HL-60 (cell line): ENCODE measurements at regions not wholly inside any gene's neighbourhood (a gene's known extent, or its start where the extent isn't known, plus 50 kb on each side); places are given as distances from the start of the nearest gene placed in this dataset.

Experiments used
- CTCF ChIP-seq: IDR thresholded peaks from one replicate; pipeline ENCODE4 v1.5.1; 2011; ENCODE audit warnings: low read length, control low read depth, inconsistent platforms; ENCODE audit not compliant: insufficient read depth
- GABPA ChIP-seq: IDR thresholded peaks from 2 replicates; pipeline ENCODE4 v1.6.1; 2012; ENCODE audit warnings: low read depth
- POLR2AphosphoS5 ChIP-seq: IDR thresholded peaks from 2 replicates; pipeline ENCODE4 v1.6.1; 2012; ENCODE audit warnings: low read depth
- REST ChIP-seq: IDR thresholded peaks from 2 replicates; pipeline ENCODE4 v1.6.1; 2012; ENCODE audit warnings: low read depth; ENCODE audit not compliant: insufficient replicate concordance
- SPI1 ChIP-seq: IDR thresholded peaks from 2 replicates; pipeline ENCODE4 v1.6.1; 2012; ENCODE audit warnings: low read depth, mild to moderate bottlenecking, borderline replicate concordance

- no peak for TF ChIP-seq CTCF
- TF ChIP-seq POLR2AphosphoS5, result no peak
- TF ChIP-seq SPI1, result no peak
- no peak for TF ChIP-seq GABPA
- no peak for TF ChIP-seq REST
These were observed 56.6 kb upstream of the ANKRD10 start for GRCh38 chr13:110971486-110971885.
